OCI-LY1 (cell line): ENCODE measurements at regions not wholly inside any gene's neighbourhood (a gene's known extent, or its start where the extent isn't known, plus 50 kb on each side); places are given as distances from the start of the nearest gene placed in this dataset.
"Not testable (repeated sequence)": the region's sequence is repeated elsewhere in the genome, so short reads cannot be mapped to it uniquely, and the experiment has no call there.

Source experiments
- H2AFZ ChIP-seq: fragments of 200-600 bp; sonication (generic), shearing (Covaris generic); 2 replicates; pipeline ENCODE4 v1.6.0; 2014; ENCODE audit warnings: antibody characterized with exemption, mild to moderate bottlenecking, low read length
- H3F3A ChIP-seq: fragments of 200-600 bp; sonication (generic), shearing (Covaris generic); 2 replicates; pipeline ENCODE4 v1.6.0; 2014; ENCODE audit warnings: mild to moderate bottlenecking, antibody characterized with exemption, low read length, moderate library complexity; ENCODE audit not compliant: insufficient read depth
- H3K27ac ChIP-seq: fragments of 200-600 bp; sonication (generic); 2 replicates; pipeline ENCODE4 v1.5.1; 2014; ENCODE audit warnings: low read length, mixed run types, mild to moderate bottlenecking, low read depth; ENCODE audit not compliant: poor library complexity, severe bottlenecking
- H3K27me3 ChIP-seq: fragments of 200-600 bp; sonication (generic); 2 replicates; pipeline ENCODE4 v1.6.0; 2014; ENCODE audit warnings: antibody characterized with exemption, mild to moderate bottlenecking, low read length, moderate library complexity; ENCODE audit not compliant: insufficient read depth
- H3K36me3 ChIP-seq: fragments of 200-600 bp; sonication (generic); 2 replicates; pipeline ENCODE4 v1.6.1; 2014; ENCODE audit warnings: mild to moderate bottlenecking, antibody characterized with exemption, low read length, moderate library complexity, mixed read lengths; ENCODE audit not compliant: insufficient read depth
- H3K4me1 ChIP-seq: fragments of 200-600 bp; sonication (generic); 2 replicates; pipeline ENCODE4 v1.5.1; 2014; ENCODE audit warnings: mild to moderate bottlenecking, low read length, moderate library complexity; ENCODE audit not compliant: insufficient read depth, severe bottlenecking
- H3K4me2 ChIP-seq: fragments of 200-600 bp; sonication (generic), shearing (Covaris generic); 2 replicates; pipeline ENCODE4 v1.6.1; 2014; ENCODE audit warnings: low read length
- H3K4me3 ChIP-seq: fragments of 200-600 bp; sonication (generic); 2 replicates; pipeline ENCODE4 v1.5.1; 2014; ENCODE audit warnings: low read length, low read depth, mild to moderate bottlenecking, mixed read lengths; ENCODE audit not compliant: poor library complexity, severe bottlenecking
- H3K79me2 ChIP-seq: fragments of 200-600 bp; shearing (Covaris generic); 2 replicates; pipeline ENCODE4 v1.6.1; 2016; ENCODE audit warnings: mixed run types, low read length, mixed read lengths; ENCODE audit not compliant: insufficient read depth
- H3K9ac ChIP-seq: fragments of 200-600 bp; sonication (generic), shearing (Covaris generic); 2 replicates; pipeline ENCODE4 v1.6.1; 2014; ENCODE audit warnings: mild to moderate bottlenecking, low read length, mixed read lengths
- H3K9me2 ChIP-seq: fragments of 200-600 bp; sonication (generic), shearing (Covaris generic); 2 replicates; pipeline ENCODE4 v1.6.1; 2014; ENCODE audit warnings: low read depth, mild to moderate bottlenecking, low read length, mixed read lengths
- H3K9me3 ChIP-seq: fragments of 200-600 bp; shearing (Covaris generic); 2 replicates; pipeline ENCODE4 v1.6.1; 2014; ENCODE audit warnings: low read length, mixed read lengths
- H4K20me1 ChIP-seq: fragments of 200-600 bp; sonication (generic), shearing (Covaris generic); 2 replicates; pipeline ENCODE4 v1.6.0; 2016; ENCODE audit warnings: mild to moderate bottlenecking, low read length; ENCODE audit not compliant: insufficient read depth
- CTCF ChIP-seq: fragments of 200-600 bp; sonication (generic), shearing (Covaris generic); IDR thresholded peaks from 2 replicates; pipeline ENCODE4 v1.5.1; 2017; ENCODE audit warnings: mild to moderate bottlenecking, antibody characterized with exemption, low read length, moderate library complexity, mixed read lengths
- EZH2 ChIP-seq: fragments of 200-600 bp; sonication (generic), shearing (Covaris generic); IDR thresholded peaks from 2 replicates; pipeline ENCODE4 v1.8.0; 2017; ENCODE audit warnings: borderline replicate concordance, mixed run types, mild to moderate bottlenecking, antibody characterized with exemption, low read length, moderate library complexity, mixed read lengths

GRCh38 chr17:21564262-21564661 is 128.1 kb upstream of the KCNJ18 start:
- Histone ChIP-seq H4K20me1 (no peaks in the 10 kb centered on the region), H3K9ac (no peak overlapping the region), H3K9me3 (no peaks in the 10 kb centered on the region)

GRCh38 chr17:21564757-21565156 is 127.6 kb upstream of the KCNJ18 start:
- not testable (repeated sequence) for H3K27me3 ChIP-seq, H3K79me2 ChIP-seq, H3K9me3 ChIP-seq, H3K27ac ChIP-seq, H3K4me3 ChIP-seq, H3K4me1 ChIP-seq, H2AFZ ChIP-seq, H3F3A ChIP-seq, H3K4me2 ChIP-seq, H3K9ac ChIP-seq, H3K36me3 ChIP-seq, H3K9me2 ChIP-seq, H4K20me1 ChIP-seq

More at GRCh38 chr17:21564262-21564661, 128.1 kb upstream of the KCNJ18 start:
- Histone ChIP-seq H3K4me2 (no peak overlapping the region), H3K4me1 (no peaks in the 10 kb centered on the region), H3K79me2 (no peaks in the 10 kb centered on the region), H3K27ac (no peak overlapping the region), H3F3A (no peaks in the 10 kb centered on the region), H3K4me3 (no peak overlapping the region), H2AFZ (no peak overlapping the region), H3K9me2 (no peaks in the 10 kb centered on the region), H3K27me3 (no peaks in the 10 kb centered on the region), H3K36me3 (no peaks in the 10 kb centered on the region)
- TF ChIP-seq EZH2: no peak
- no peak for TF ChIP-seq CTCF

- not testable (repeated sequence) for H3K79me2 ChIP-seq, H3K9me2 ChIP-seq, H3K36me3 ChIP-seq, H3K4me3 ChIP-seq, H3F3A ChIP-seq, H3K4me2 ChIP-seq, H3K9me3 ChIP-seq, H3K27me3 ChIP-seq, H3K4me1 ChIP-seq, H3K9ac ChIP-seq, H3K27ac ChIP-seq, H4K20me1 ChIP-seq, H2AFZ ChIP-seq
Measured at GRCh38 chr17:21570427-21570826, 121.9 kb upstream of the KCNJ18 start.

GRCh38 chr17:21572148-21572547 is 120.2 kb upstream of the KCNJ18 start:
- H3K4me2 ChIP-seq, H3K9me3 ChIP-seq, H3K79me2 ChIP-seq, H3F3A ChIP-seq, H3K9ac ChIP-seq, H3K4me1 ChIP-seq, H3K4me3 ChIP-seq, H3K27me3 ChIP-seq, H3K27ac ChIP-seq, H4K20me1 ChIP-seq, H3K9me2 ChIP-seq, H3K36me3 ChIP-seq, H2AFZ ChIP-seq: not testable (repeated sequence)

- not testable (repeated sequence) for H4K20me1 ChIP-seq, H3K27me3 ChIP-seq, H3K4me2 ChIP-seq, H3F3A ChIP-seq, H3K79me2 ChIP-seq, H3K9ac ChIP-seq, H3K9me2 ChIP-seq, H2AFZ ChIP-seq, H3K4me3 ChIP-seq, H3K9me3 ChIP-seq, H3K27ac ChIP-seq, H3K36me3 ChIP-seq, H3K4me1 ChIP-seq
Measured at GRCh38 chr17:21573271-21573960, 118.9 kb upstream of the KCNJ18 start.
